A673 (cell line): ENCODE measurements at regions not wholly inside any gene's neighbourhood (a gene's known extent, or its start where the extent isn't known, plus 50 kb on each side); places are given as distances from the start of the nearest gene placed in this dataset.

ENCODE experiments used
- BruUV-seq: library from RNA; stranded (reverse); fragments of 400-500 nt; replicated peaks from 2 replicates; lab custom pipeline; 2021; lab: Mats Ljungman, UMichigan
- CTCF ChIA-PET: fragments of 300-600 bp; sonication (Branson Sonifier 250); formaldehyde crosslinking; loops from one replicate; lab custom pipeline; 2022; ENCODE audit warnings: antibody characterized with exemption; lab: Charles Lee
- POLR2A ChIA-PET: fragments of 300-600 bp; sonication (Branson Sonifier 250); formaldehyde crosslinking; loops from one replicate; lab custom pipeline; 2022; ENCODE audit warnings: antibody characterized with exemption; ENCODE audit not compliant: low non-redundant PET; lab: Charles Lee
- DNase-seq: peaks from one replicate; pipeline ENCODE4 v3.0.0-alpha.2; 2015; ENCODE audit warnings: low spot score
- H3K27ac ChIP-seq: fragments of 200-600 bp; sonication (generic); 2 replicates; pipeline ENCODE4 v1.5.1; 2016; ENCODE audit warnings: mixed run types, low read depth, mild to moderate bottlenecking, mixed read lengths, antibody characterized with exemption, low read length; ENCODE audit not compliant: poor library complexity, severe bottlenecking
- H3K27me3 ChIP-seq: fragments of 200-600 bp; sonication (generic); replicated peaks from 2 replicates; pipeline ENCODE4 v1.6.1; 2017; ENCODE audit warnings: mixed run types, low read depth, mild to moderate bottlenecking, mixed read lengths, antibody characterized with exemption, low read length; ENCODE audit not compliant: insufficient read depth, poor library complexity
- H3K36me3 ChIP-seq: fragments of 200-600 bp; sonication (generic); 2 replicates; pipeline ENCODE4 v1.6.1; 2016; ENCODE audit warnings: mixed run types, mild to moderate bottlenecking, mixed read lengths, antibody characterized with exemption, low read length; ENCODE audit not compliant: insufficient read depth, poor library complexity, severe bottlenecking
- H3K4me1 ChIP-seq: fragments of 200-600 bp; sonication (generic); 2 replicates; pipeline ENCODE4 v1.6.1; 2017; ENCODE audit warnings: mixed run types, mild to moderate bottlenecking, mixed read lengths, antibody characterized with exemption, low read length; ENCODE audit not compliant: insufficient read depth, poor library complexity, severe bottlenecking
- H3K4me3 ChIP-seq: fragments of 200-600 bp; sonication (generic); 2 replicates; pipeline ENCODE4 v1.5.1; 2016; ENCODE audit warnings: low read depth, mixed run types, mild to moderate bottlenecking, mixed read lengths, low read length; ENCODE audit not compliant: poor library complexity, severe bottlenecking
- H3K9me3 ChIP-seq: fragments of 200-600 bp; sonication (generic); 2 replicates; pipeline ENCODE4 v1.6.1; 2016; ENCODE audit warnings: mixed run types, low read depth, mild to moderate bottlenecking, mixed read lengths, antibody characterized with exemption, low read length; ENCODE audit not compliant: poor library complexity, severe bottlenecking
- EZH2 ChIP-seq: fragments of 200-600 bp; sonication (generic); IDR thresholded peaks from 2 replicates; pipeline ENCODE4 v1.6.1; 2017; ENCODE audit warnings: borderline replicate concordance, low read depth, mild to moderate bottlenecking, mixed read lengths, antibody characterized with exemption, low read length; ENCODE audit not compliant: poor library complexity, severe bottlenecking
- intact Hi-C: fragments of 100-400 bp; cut with micrococcal nuclease; formaldehyde crosslinking; loops from one replicate; pipeline ENCODE4 v1.10.0; 2022; ENCODE audit not compliant: unreplicated experiment
- TF ChIP-seq, protein P1 (sequence below): fragments of 300-800, 200-600 bp; sonication (generic); conservative IDR thresholded peaks from 2 replicates; pipeline ENCODE4 v1.5.1; 2017; ENCODE audit warnings: low read depth, mild to moderate bottlenecking, antibody characterized with exemption, low read length, moderate library complexity, mixed read lengths

DNA sequence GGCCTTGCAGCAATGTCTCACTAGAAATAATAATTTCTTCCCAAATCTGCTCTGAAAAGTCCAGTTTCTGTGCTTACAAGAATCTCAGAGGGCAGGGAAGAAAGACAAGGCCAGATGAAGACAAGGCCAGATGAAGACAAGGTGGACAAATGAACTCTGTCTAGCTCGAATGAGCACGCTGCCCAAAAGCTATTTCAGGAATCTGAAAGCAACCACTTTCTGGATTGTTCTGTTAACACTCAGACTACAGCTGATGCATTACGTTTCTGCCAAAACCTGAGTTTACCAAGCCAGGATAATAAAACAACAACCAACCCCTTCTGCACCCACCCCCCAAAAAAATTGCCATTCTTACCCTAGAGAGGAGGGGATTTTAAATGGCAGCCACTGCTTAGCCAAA, 1073.6 kb downstream of the SORCS3 start:
- ChIA-PET CTCF (no interaction called here), POLR2A (no interaction called here)
- H3K27ac ChIP-seq = no peak overlapping the region
- DNase-seq = no peak
- H3K9me3 ChIP-seq = no peaks in the 10 kb centered on the region
- no peak overlapping the region for H3K4me3 ChIP-seq
- H3K4me1 ChIP-seq = no peaks in the 10 kb centered on the region
- intact Hi-C loops = no loop called here
- TF ChIP-seq, protein P1, sequence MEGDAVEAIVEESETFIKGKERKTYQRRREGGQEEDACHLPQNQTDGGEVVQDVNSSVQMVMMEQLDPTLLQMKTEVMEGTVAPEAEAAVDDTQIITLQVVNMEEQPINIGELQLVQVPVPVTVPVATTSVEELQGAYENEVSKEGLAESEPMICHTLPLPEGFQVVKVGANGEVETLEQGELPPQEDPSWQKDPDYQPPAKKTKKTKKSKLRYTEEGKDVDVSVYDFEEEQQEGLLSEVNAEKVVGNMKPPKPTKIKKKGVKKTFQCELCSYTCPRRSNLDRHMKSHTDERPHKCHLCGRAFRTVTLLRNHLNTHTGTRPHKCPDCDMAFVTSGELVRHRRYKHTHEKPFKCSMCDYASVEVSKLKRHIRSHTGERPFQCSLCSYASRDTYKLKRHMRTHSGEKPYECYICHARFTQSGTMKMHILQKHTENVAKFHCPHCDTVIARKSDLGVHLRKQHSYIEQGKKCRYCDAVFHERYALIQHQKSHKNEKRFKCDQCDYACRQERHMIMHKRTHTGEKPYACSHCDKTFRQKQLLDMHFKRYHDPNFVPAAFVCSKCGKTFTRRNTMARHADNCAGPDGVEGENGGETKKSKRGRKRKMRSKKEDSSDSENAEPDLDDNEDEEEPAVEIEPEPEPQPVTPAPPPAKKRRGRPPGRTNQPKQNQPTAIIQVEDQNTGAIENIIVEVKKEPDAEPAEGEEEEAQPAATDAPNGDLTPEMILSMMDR = no peak
- TF ChIP-seq EZH2 = no peak
- no peaks in the 10 kb centered on the region for H3K27me3 ChIP-seq
- no TSS peak for BruUV-seq
- no peaks in the 10 kb centered on the region for H3K36me3 ChIP-seq

DNA sequence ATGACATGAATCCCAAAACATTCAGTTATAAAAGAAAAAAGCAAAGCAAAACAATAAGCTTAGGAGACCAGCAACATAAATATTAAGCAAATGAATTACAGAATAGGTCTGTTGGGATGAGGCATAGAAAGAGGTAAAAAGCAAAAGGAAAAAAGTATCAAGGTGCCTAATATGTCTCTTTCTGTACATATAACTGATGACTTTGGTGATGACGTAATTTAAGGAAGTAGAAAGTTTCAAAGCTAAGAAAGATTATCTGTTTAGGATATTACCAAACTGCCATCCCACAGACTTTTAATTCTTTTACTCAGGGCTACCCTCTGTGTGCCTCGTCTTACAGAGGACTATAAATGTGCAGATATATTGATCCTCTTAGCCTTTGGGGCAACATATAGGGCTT, 1066.5 kb downstream of the SORCS3 start:
- no peak overlapping the region for H3K27ac ChIP-seq
- H3K27me3 ChIP-seq = no peaks in the 10 kb centered on the region
- no TSS peak for BruUV-seq
- no peaks in the 10 kb centered on the region for H3K4me1 ChIP-seq
- no peak overlapping the region for H3K4me3 ChIP-seq
- ChIA-PET POLR2A (no interaction called here), CTCF (no interaction called here)
- TF ChIP-seq EZH2 = no peak
- TF ChIP-seq, protein P1 = no peak
- no peaks in the 10 kb centered on the region for H3K9me3 ChIP-seq
- intact Hi-C loops = no loop called here
- H3K36me3 ChIP-seq = no peaks in the 10 kb centered on the region
- no peak for DNase-seq

DNA sequence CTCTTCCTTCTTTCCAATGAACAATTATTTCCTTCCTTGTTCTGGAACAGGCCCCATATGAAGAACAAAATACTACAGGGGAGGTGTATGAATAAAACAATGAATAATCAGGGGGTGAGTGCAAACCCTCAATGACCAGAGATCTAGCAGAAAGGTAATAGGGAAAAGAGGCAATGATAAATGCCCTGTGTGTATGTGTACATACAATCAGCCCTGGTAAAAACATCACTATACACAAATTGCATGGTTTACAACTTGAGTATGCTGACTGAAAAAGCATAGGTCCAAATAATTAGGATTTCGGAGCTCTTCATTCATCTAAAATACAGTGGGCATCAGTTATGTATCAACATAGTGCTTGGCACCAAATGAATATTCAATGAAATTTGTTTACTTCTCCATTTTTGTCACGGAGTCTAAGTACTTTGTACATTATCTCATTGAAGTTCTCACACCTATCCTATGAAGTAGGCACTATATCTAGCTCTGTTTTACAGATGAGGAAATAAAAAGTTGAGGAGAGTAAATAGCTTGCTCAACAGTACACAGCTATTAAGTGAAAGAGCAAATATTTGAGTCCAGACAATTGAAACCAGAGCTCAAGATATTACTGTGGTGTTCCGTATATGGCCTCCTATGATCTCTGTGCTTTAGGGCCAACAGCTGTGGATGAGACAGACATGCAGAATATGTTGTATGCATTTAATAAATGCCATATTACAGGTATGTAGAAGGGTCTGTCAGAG, 1065.4 kb downstream of the SORCS3 start:
- intact Hi-C loops = no loop called here
- Histone ChIP-seq H3K36me3 (no peaks in the 10 kb centered on the region), H3K27ac (no peak overlapping the region), H3K9me3 (no peaks in the 10 kb centered on the region), H3K27me3 (no peaks in the 10 kb centered on the region), H3K4me1 (no peaks in the 10 kb centered on the region), H3K4me3 (no peak overlapping the region)
- ChIA-PET CTCF (no interaction called here), POLR2A (no interaction called here)
- no peak for DNase-seq
- TF ChIP-seq, protein P1 = no peak
- no peak for TF ChIP-seq EZH2
- no TSS peak for BruUV-seq
